H9 (cell line): ENCODE measurements at regions not wholly inside any gene's neighbourhood (a gene's known extent, or its start where the extent isn't known, plus 50 kb on each side); places are given as distances from the start of the nearest gene placed in this dataset.

Experiments
- DNase-seq: peaks from one replicate; pipeline ENCODE4 v3.0.0-alpha.2; 2017
- H2AFZ ChIP-seq: one replicate; pipeline ENCODE4 v1.6.1; 2013; ENCODE audit warnings: mild to moderate bottlenecking, low read length, control low read depth, moderate library complexity
- H2AK5ac ChIP-seq: 2 replicates; pipeline ENCODE4 v1.6.1; 2013; ENCODE audit warnings: low read length, control low read depth, mixed read lengths; ENCODE audit not compliant: insufficient read length
- H2BK120ac ChIP-seq: one replicate; pipeline ENCODE4 v1.6.1; 2013; ENCODE audit warnings: low read depth, mild to moderate bottlenecking, low read length, control low read depth, inconsistent platforms; ENCODE audit not compliant: poor library complexity, severe bottlenecking
- H2BK12ac ChIP-seq: 2 replicates; pipeline ENCODE4 v1.6.1; 2013; ENCODE audit warnings: low read length, control low read depth, mixed read lengths, low read depth; ENCODE audit not compliant: insufficient read length
- H2BK15ac ChIP-seq: 2 replicates; pipeline ENCODE4 v1.6.1; 2013; ENCODE audit warnings: low read depth, low read length, control low read depth
- H2BK20ac ChIP-seq: one replicate; pipeline ENCODE4 v1.6.1; 2013; ENCODE audit warnings: low read depth, mild to moderate bottlenecking, low read length, control low read depth, inconsistent platforms; ENCODE audit not compliant: poor library complexity, severe bottlenecking
- H2BK5ac ChIP-seq: 2 replicates; pipeline ENCODE4 v1.6.1; 2013; ENCODE audit warnings: low read length, control low read depth, mixed read lengths; ENCODE audit not compliant: insufficient read length
- H3K14ac ChIP-seq: 2 replicates; pipeline ENCODE4 v1.6.1; 2013; ENCODE audit warnings: low read length, control low read depth; ENCODE audit not compliant: insufficient read depth
- H3K18ac ChIP-seq: 2 replicates; pipeline ENCODE4 v1.6.1; 2013; ENCODE audit warnings: low read depth, mild to moderate bottlenecking, mixed read lengths, low read length, control low read depth; ENCODE audit not compliant: insufficient read length
- H3K23ac ChIP-seq: 2 replicates; pipeline ENCODE4 v1.6.1; 2013; ENCODE audit warnings: low read length, control low read depth, mixed read lengths, low read depth; ENCODE audit not compliant: insufficient read length
- H3K23me2 ChIP-seq: 2 replicates; pipeline ENCODE4 v1.6.1; 2013; ENCODE audit warnings: low read depth, mild to moderate bottlenecking, mixed read lengths, low read length, control low read depth; ENCODE audit not compliant: insufficient read length, poor library complexity, severe bottlenecking
- H3K27ac ChIP-seq: 2 replicates; pipeline ENCODE4 v1.5.1; 2013; ENCODE audit warnings: low read length, control low read depth, mixed read lengths, low read depth; ENCODE audit not compliant: insufficient read length
- H3K27me3 ChIP-seq: 2 replicates; pipeline ENCODE4 v1.6.1; 2013; ENCODE audit warnings: low read length, control low read depth, inconsistent platforms; ENCODE audit not compliant: insufficient read depth
- H3K4ac ChIP-seq: 2 replicates; pipeline ENCODE4 v1.6.1; 2013; ENCODE audit warnings: low read depth, mild to moderate bottlenecking, control low read depth, inconsistent platforms, low read length, moderate library complexity
- H3K4me1 ChIP-seq: 2 replicates; pipeline ENCODE4 v1.6.1; 2013; ENCODE audit warnings: low read length, control low read depth, inconsistent platforms; ENCODE audit not compliant: insufficient read depth
- H3K4me2 ChIP-seq: 2 replicates; pipeline ENCODE4 v1.6.1; 2013; ENCODE audit warnings: low read length, control low read depth, mixed read lengths; ENCODE audit not compliant: insufficient read length, insufficient read depth
- H3K56ac ChIP-seq: 2 replicates; pipeline ENCODE4 v1.6.1; 2013; ENCODE audit warnings: low read depth, mild to moderate bottlenecking, mixed read lengths, low read length, control low read depth; ENCODE audit not compliant: insufficient read length
- H3K79me1 ChIP-seq: 2 replicates; pipeline ENCODE4 v1.6.1; 2013; ENCODE audit warnings: low read depth, mild to moderate bottlenecking, moderate library complexity, low read length, control low read depth, inconsistent platforms; ENCODE audit not compliant: insufficient read depth, poor library complexity, severe bottlenecking
- H3K79me2 ChIP-seq: 2 replicates; pipeline ENCODE4 v1.6.1; 2013; ENCODE audit warnings: low read length, control low read depth, inconsistent platforms; ENCODE audit not compliant: insufficient read depth
- H3K9ac ChIP-seq: 2 replicates; pipeline ENCODE4 v1.6.1; 2013; ENCODE audit warnings: low read length, control low read depth, mixed read lengths; ENCODE audit not compliant: insufficient read length; ENCODE audit errors: extremely low read depth
- H3K9me3 ChIP-seq: one replicate; pipeline ENCODE4 v1.6.1; 2013; ENCODE audit warnings: low read depth, low read length, inconsistent platforms; ENCODE audit not compliant: control insufficient read depth
- H3T11ph ChIP-seq: one replicate; pipeline ENCODE4 v1.6.1; 2013; ENCODE audit warnings: mild to moderate bottlenecking, low read length, control low read depth, inconsistent platforms
- H4K20me1 ChIP-seq: one replicate; pipeline ENCODE4 v1.6.1; 2013; ENCODE audit not compliant: control insufficient read depth, insufficient read length, insufficient read depth
- H4K5ac ChIP-seq: 2 replicates; pipeline ENCODE4 v1.6.1; 2013; ENCODE audit warnings: low read depth, mild to moderate bottlenecking, mixed read lengths, low read length, control low read depth; ENCODE audit not compliant: insufficient read length
- H4K8ac ChIP-seq: replicated peaks from 2 replicates; pipeline ENCODE4 v1.6.1; 2013; ENCODE audit warnings: low read length, control low read depth, mixed read lengths, low read depth; ENCODE audit not compliant: insufficient read length
- H4K91ac ChIP-seq: 2 replicates; pipeline ENCODE4 v1.6.1; 2013; ENCODE audit warnings: low read depth, mild to moderate bottlenecking, moderate library complexity, mixed read lengths, low read length, control low read depth; ENCODE audit not compliant: insufficient read length
- H3K27ac Mint-ChIP-seq, 3 experiments: 2 replicates in 2 of 3; 3 replicates in 1 of 3; pipeline ENCODE4 v1.8.0; 2020 to 2021; ENCODE audit warnings: mixed read lengths in 3 of 3, mild to moderate bottlenecking in 1 of 3, moderate library complexity in 1 of 3
- H3K27me3 Mint-ChIP-seq: 2 replicates; pipeline ENCODE4 v1.8.0; 2021; ENCODE audit warnings: low read depth, mild to moderate bottlenecking, moderate library complexity, mixed read lengths
- H3K36me3 Mint-ChIP-seq, 3 experiments: 2 replicates in 2 of 3; 3 replicates in 1 of 3; pipeline ENCODE4 v1.8.0; 2020 to 2021; ENCODE audit warnings: low read depth in 3 of 3, mixed read lengths in 3 of 3; ENCODE audit not compliant: insufficient read depth in 1 of 3
- H3K4me1 Mint-ChIP-seq, 2 experiments: 2 replicates each; pipeline ENCODE4 v1.8.0; 2020; ENCODE audit warnings: mixed read lengths in 2 of 2
- H3K4me3 Mint-ChIP-seq, 2 experiments: 2 replicates in 1 of 2; 3 replicates in 1 of 2; pipeline ENCODE4 v1.8.0; 2020 to 2021; ENCODE audit warnings: mild to moderate bottlenecking in 2 of 2, mixed read lengths in 2 of 2, moderate library complexity in 1 of 2
- H3K9me3 Mint-ChIP-seq, 2 experiments: 2 replicates in 1 of 2; 3 replicates in 1 of 2; pipeline ENCODE4 v1.8.0; 2020; ENCODE audit warnings: mild to moderate bottlenecking in 2 of 2, mixed read lengths in 2 of 2, moderate library complexity in 1 of 2
- CTCF ChIP-seq: fragments of 200-600 bp; sonication (generic); conservative IDR thresholded peaks from 3 replicates; pipeline ENCODE4 v1.8.0; 2021; ENCODE audit warnings: antibody characterized with exemption, mild to moderate bottlenecking
- WGBS: extraction: QIAGEN DNeasy Blood & Tissue Kit; methylation state at CpG from one replicate; pipeline ENCODE4 v1.1.7; 2013; ENCODE audit warnings: missing lambda C conversion rate, low lambda C conversion rate, mixed read lengths; ENCODE audit not compliant: insufficient read length; ENCODE audit errors: extremely low coverage; 5-methylcytosine and 5-hydroxymethylcytosine counted together

GRCh38 chr9:85212887-85213286 is 528.9 kb downstream of the AGTPBP1 start:
- H2BK12ac ChIP-seq: no peak overlapping the region
- H3K23me2 ChIP-seq: no peaks in the 10 kb centered on the region
- H2BK15ac ChIP-seq: no peak overlapping the region
- H3K27me3 Mint-ChIP-seq: no peaks in the 10 kb centered on the region; the same call in none of the 2 replicates
- H3K4ac ChIP-seq: no peak overlapping the region
- H2BK120ac ChIP-seq: no peak overlapping the region
- H3K79me2 ChIP-seq: no peaks in the 10 kb centered on the region
- H3K56ac ChIP-seq: no peak overlapping the region
- peaks cover 4 to 5% of the 10 kb centered on the region in 2 experiments; a peak in 3 of 5 replicates for H3K9me3 Mint-ChIP-seq
- no peak overlapping the region for H3K14ac ChIP-seq
- no peak overlapping the region for H3K18ac ChIP-seq
- no peaks in the 10 kb centered on the region for H3K36me3 Mint-ChIP-seq
- H3K4me2 ChIP-seq: no peak overlapping the region
- no peaks in the 10 kb centered on the region for H3K9me3 ChIP-seq
- H3K27ac Mint-ChIP-seq: no peak overlapping the region
- no peak overlapping the region for H3K4me3 Mint-ChIP-seq
- H4K5ac ChIP-seq: no peak overlapping the region
- no peak overlapping the region for H3T11ph ChIP-seq
- no peaks in the 10 kb centered on the region for H3K79me1 ChIP-seq
- H2AK5ac ChIP-seq: no peak overlapping the region
- DNase-seq: no peak
- H3K9ac ChIP-seq: no peak overlapping the region
- no peak overlapping the region for H2BK5ac ChIP-seq
- no peaks in the 10 kb centered on the region for H3K27me3 ChIP-seq
- peaks cover 27 to 43% of the 10 kb centered on the region in 2 experiments for H3K4me1 Mint-ChIP-seq
- H4K8ac ChIP-seq: no peak overlapping the region
- no peak for TF ChIP-seq CTCF
- H3K4me1 ChIP-seq: no peaks in the 10 kb centered on the region
- no peak overlapping the region for H3K23ac ChIP-seq
- no peak overlapping the region for H2AFZ ChIP-seq
- no peak overlapping the region for H2BK20ac ChIP-seq
- WGBS: no CpG with 5 or more reads among the region's 2 CpGs
- H4K91ac ChIP-seq: no peak overlapping the region
- no peak overlapping the region for H3K27ac ChIP-seq
- no peaks in the 10 kb centered on the region for H4K20me1 ChIP-seq
